Hepatocyte (in vitro differentiated cells): ENCODE measurements at regions not wholly inside any gene's neighbourhood (a gene's known extent, or its start where the extent isn't known, plus 50 kb on each side); places are given as distances from the start of the nearest gene placed in this dataset.

Experiments used
- DNase-seq: peaks from one replicate; pipeline ENCODE4 v3.0.0-alpha.2; 2016; ENCODE audit warnings: low spot score
- H2AFZ ChIP-seq: fragments of 200-600 bp; sonication (generic); 2 replicates; pipeline ENCODE4 v1.6.0; 2016; ENCODE audit warnings: antibody characterized with exemption, mild to moderate bottlenecking
- H3K27ac ChIP-seq: fragments of 200-600 bp; sonication (generic); 2 replicates; pipeline ENCODE4 v1.5.1; 2016; ENCODE audit warnings: mild to moderate bottlenecking
- H3K27me3 ChIP-seq: fragments of 200-600 bp; sonication (generic); 2 replicates; pipeline ENCODE4 v1.6.1; 2016
- H3K36me3 ChIP-seq: fragments of 200-600 bp; sonication (generic); replicated peaks from 2 replicates; pipeline ENCODE4 v1.5.1; 2016; ENCODE audit warnings: low read depth; ENCODE audit not compliant: insufficient read depth
- H3K4me1 ChIP-seq: fragments of 200-600 bp; sonication (generic); 2 replicates; pipeline ENCODE4 v1.5.1; 2016; ENCODE audit warnings: mild to moderate bottlenecking, moderate library complexity; ENCODE audit not compliant: insufficient read depth
- H3K4me2 ChIP-seq: fragments of 200-600 bp; sonication (generic); 2 replicates; pipeline ENCODE4 v1.6.0; 2016
- H3K4me3 ChIP-seq: fragments of 200-600 bp; sonication (generic); 2 replicates; pipeline ENCODE4 v1.5.1; 2016; ENCODE audit warnings: mild to moderate bottlenecking
- H3K79me2 ChIP-seq: fragments of 200-600 bp; sonication (generic); 2 replicates; pipeline ENCODE4 v1.6.0; 2017; ENCODE audit warnings: mild to moderate bottlenecking
- H3K9me2 ChIP-seq: fragments of 200-600 bp; sonication (generic); replicated peaks from 2 replicates; pipeline ENCODE4 v1.6.0; 2017; ENCODE audit warnings: mild to moderate bottlenecking; ENCODE audit not compliant: insufficient read depth
- H3K9me3 ChIP-seq: fragments of 200-600 bp; sonication (generic); 2 replicates; pipeline ENCODE4 v1.5.1; 2016; ENCODE audit warnings: low read depth, mild to moderate bottlenecking
- H4K20me1 ChIP-seq: fragments of 200-600 bp; sonication (generic); 2 replicates; pipeline ENCODE4 v1.6.0; 2016; ENCODE audit warnings: mild to moderate bottlenecking; ENCODE audit not compliant: insufficient read depth, poor library complexity, severe bottlenecking
- EZH2 ChIP-seq: fragments of 200-600 bp; sonication (generic); IDR thresholded peaks from 2 replicates; pipeline ENCODE4 v1.6.1; 2016; ENCODE audit warnings: antibody characterized with exemption, mild to moderate bottlenecking, borderline replicate concordance
- EZH2phosphoT487 ChIP-seq: fragments of 200-600 bp; sonication (generic); IDR thresholded peaks from one replicate; pipeline ENCODE4 v1.6.1; 2018; ENCODE audit warnings: antibody characterized with exemption, mild to moderate bottlenecking, low read depth, moderate library complexity; ENCODE audit not compliant: unreplicated experiment, severe bottlenecking
- WGBS: methylation state at CpG from one replicate; pipeline ENCODE4 v1.1.6; 2016; ENCODE audit warnings: low lambda C conversion rate; ENCODE audit errors: missing lambda C conversion rate; 5-methylcytosine and 5-hydroxymethylcytosine counted together
- TF ChIP-seq, protein P1 (sequence below): fragments of 200-600 bp; sonication (generic); IDR thresholded peaks from 2 replicates; pipeline ENCODE4 v1.5.1; 2016; ENCODE audit warnings: antibody characterized with exemption, mild to moderate bottlenecking; ENCODE audit not compliant: poor library complexity

DNA sequence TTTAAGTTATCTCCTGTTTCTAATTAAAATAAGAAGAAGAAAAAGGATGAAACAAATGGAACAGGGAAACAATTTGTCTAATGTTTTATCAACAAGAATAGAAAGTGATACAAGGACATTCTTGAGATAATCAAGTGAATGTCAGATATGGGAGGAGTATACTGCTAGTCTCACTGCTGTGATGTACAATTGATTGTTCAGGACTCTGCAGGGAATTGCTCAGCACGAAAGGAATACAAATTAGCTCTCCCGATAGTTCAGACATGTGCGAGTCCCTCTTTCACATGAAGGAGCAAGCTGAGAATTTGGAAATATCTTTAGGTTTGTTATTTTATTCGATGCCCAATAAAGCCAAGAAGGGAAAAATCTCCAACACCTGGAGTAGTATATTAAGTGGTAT is 57.3 kb upstream of the FSTL5 start:
- Histone ChIP-seq H3K27me3 (no peaks in the 10 kb centered on the region), H3K9me2 (no peaks in the 10 kb centered on the region), H3K9me3 (no peaks in the 10 kb centered on the region), H4K20me1 (no peaks in the 10 kb centered on the region), H3K4me3 (no peak overlapping the region), H2AFZ (no peak overlapping the region), H3K36me3 (no peaks in the 10 kb centered on the region), H3K4me1 (no peaks in the 10 kb centered on the region), H3K79me2 (no peaks in the 10 kb centered on the region), H3K4me2 (no peak overlapping the region), H3K27ac (no peak overlapping the region)
- no peak for DNase-seq
- TF ChIP-seq, protein P1, sequence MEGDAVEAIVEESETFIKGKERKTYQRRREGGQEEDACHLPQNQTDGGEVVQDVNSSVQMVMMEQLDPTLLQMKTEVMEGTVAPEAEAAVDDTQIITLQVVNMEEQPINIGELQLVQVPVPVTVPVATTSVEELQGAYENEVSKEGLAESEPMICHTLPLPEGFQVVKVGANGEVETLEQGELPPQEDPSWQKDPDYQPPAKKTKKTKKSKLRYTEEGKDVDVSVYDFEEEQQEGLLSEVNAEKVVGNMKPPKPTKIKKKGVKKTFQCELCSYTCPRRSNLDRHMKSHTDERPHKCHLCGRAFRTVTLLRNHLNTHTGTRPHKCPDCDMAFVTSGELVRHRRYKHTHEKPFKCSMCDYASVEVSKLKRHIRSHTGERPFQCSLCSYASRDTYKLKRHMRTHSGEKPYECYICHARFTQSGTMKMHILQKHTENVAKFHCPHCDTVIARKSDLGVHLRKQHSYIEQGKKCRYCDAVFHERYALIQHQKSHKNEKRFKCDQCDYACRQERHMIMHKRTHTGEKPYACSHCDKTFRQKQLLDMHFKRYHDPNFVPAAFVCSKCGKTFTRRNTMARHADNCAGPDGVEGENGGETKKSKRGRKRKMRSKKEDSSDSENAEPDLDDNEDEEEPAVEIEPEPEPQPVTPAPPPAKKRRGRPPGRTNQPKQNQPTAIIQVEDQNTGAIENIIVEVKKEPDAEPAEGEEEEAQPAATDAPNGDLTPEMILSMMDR: no peak
- TF ChIP-seq EZH2phosphoT487 (no peak), EZH2 (no peak)
- 85% methylated on average over 4 of the region's 4 CpGs for WGBS
